ENCODE measurements at regions not wholly inside any gene's neighbourhood (a gene's known extent, or its start where the extent isn't known, plus 50 kb on each side); places are given as distances from the start of the nearest gene placed in this dataset.

DNA sequence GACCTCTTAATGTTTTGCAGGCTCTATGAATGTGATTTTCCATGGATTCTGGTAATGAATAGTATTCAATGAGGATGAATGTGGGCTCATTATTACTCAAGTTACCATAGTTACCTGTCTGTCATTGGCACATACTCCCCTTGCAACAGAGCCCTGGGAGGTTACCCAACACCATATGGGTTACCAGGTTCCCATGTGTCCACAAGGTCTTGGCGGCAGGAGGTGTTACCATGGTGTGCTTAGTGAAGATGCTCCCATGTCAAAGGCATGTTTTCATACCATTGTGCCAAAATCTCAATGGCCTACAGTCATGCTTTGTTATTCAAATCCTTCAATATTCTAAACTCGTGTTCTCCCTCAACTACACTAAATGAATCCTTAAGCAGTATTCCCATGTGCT, 232.5 kb downstream of the HDGFL1 start:
- TF ChIP-seq EZH2 (IDR thresholded peaks at IDR 0.05; ENCODE audit: borderline replicate concordance, low read length) = no peak
- TF ChIP-seq, protein P1, sequence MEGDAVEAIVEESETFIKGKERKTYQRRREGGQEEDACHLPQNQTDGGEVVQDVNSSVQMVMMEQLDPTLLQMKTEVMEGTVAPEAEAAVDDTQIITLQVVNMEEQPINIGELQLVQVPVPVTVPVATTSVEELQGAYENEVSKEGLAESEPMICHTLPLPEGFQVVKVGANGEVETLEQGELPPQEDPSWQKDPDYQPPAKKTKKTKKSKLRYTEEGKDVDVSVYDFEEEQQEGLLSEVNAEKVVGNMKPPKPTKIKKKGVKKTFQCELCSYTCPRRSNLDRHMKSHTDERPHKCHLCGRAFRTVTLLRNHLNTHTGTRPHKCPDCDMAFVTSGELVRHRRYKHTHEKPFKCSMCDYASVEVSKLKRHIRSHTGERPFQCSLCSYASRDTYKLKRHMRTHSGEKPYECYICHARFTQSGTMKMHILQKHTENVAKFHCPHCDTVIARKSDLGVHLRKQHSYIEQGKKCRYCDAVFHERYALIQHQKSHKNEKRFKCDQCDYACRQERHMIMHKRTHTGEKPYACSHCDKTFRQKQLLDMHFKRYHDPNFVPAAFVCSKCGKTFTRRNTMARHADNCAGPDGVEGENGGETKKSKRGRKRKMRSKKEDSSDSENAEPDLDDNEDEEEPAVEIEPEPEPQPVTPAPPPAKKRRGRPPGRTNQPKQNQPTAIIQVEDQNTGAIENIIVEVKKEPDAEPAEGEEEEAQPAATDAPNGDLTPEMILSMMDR (IDR thresholded peaks at IDR 0.05; ENCODE audit: low read length) = no peak

Measured in OCI-LY1 (cell line).